Mucosa of descending colon (tissue), 3 donors: ENCODE measurements at regions not wholly inside any gene's neighbourhood (a gene's known extent, or its start where the extent isn't known, plus 50 kb on each side); places are given as distances from the start of the nearest gene placed in this dataset.

Experiments used
- ATAC-seq: fragments of 200-7000 bp; cut with Tn5 transposase; one replicate; pipeline ENCODE4 v1.9.1; 2020; ENCODE audit warnings: mild to moderate bottlenecking, moderate library complexity
- DNase-seq, 3 donors: peaks; one replicate each; pipeline ENCODE4 v3.0.0-alpha.2; 2020
- H3K36me3 ChIP-seq: fragments of 200-600 bp; one replicate; pipeline ENCODE4 v1.8.0; 2021; ENCODE audit warnings: low read depth, mild to moderate bottlenecking
- H3K4me1 ChIP-seq: fragments of 200-600 bp; one replicate; pipeline ENCODE4 v1.8.0; 2021; ENCODE audit warnings: low read depth, mild to moderate bottlenecking
- H3K4me3 ChIP-seq: fragments of 200-600 bp; one replicate; pipeline ENCODE4 v1.8.0; 2021; ENCODE audit warnings: mild to moderate bottlenecking
- H3K9me3 ChIP-seq: fragments of 200-600 bp; one replicate; pipeline ENCODE4 v1.8.0; 2021; ENCODE audit warnings: mild to moderate bottlenecking
- CTCF ChIP-seq: fragments of 200-600 bp; IDR thresholded peaks from one replicate; pipeline ENCODE4 v1.8.0; 2022; ENCODE audit warnings: antibody characterized with exemption, mild to moderate bottlenecking
- intact Hi-C, 2 donors: fragments of 100-400 bp; cut with DNase I in 1 of 2; cut with micrococcal nuclease in 1 of 2; formaldehyde crosslinking; loops; one replicate each; pipeline versions ENCODE4 v1.11.0 to v1.11.1; 2022; cut with DNase I, micrococcal nuclease
- donor health status: DM: no; HTN: no; CAD: no; lungs with moderate emphysema.
- donor health status: DM: no; HTN: no; CAD: no.
- donor health status: DM: no; HTN: yes; CAD: no.

- Histone ChIP-seq H3K36me3 (no peaks in the 10 kb centered on the region), H3K4me3 (no peak overlapping the region), H3K4me1 (no peaks in the 10 kb centered on the region), H3K9me3 (no peaks in the 10 kb centered on the region)
- no peak for TF ChIP-seq CTCF
- DNase-seq (no peak), ATAC-seq (no peak)
- intact Hi-C loops: no loop called here
Observed at GRCh38 chr5:111813537-111813936, 56.5 kb upstream of the NREP start.

GRCh38 chr5:111810112-111810511 lies 53.1 kb upstream of the NREP start:
- DNase-seq (peak in 1 of 3 donors; percentile 28), ATAC-seq (peak; percentile 73)
- Histone ChIP-seq H3K36me3 (no peaks in the 10 kb centered on the region), H3K4me1 (no peaks in the 10 kb centered on the region), H3K4me3 (no peak overlapping the region), H3K9me3 (no peaks in the 10 kb centered on the region)
- intact Hi-C loops: no loop called here
- no peak for TF ChIP-seq CTCF
